SU-DHL-6 (cell line): ENCODE measurements at regions not wholly inside any gene's neighbourhood (a gene's known extent, or its start where the extent isn't known, plus 50 kb on each side); places are given as distances from the start of the nearest gene placed in this dataset.

Experiments
- H2AFZ ChIP-seq: fragments of 200-600 bp; sonication (generic); 2 replicates; pipeline ENCODE4 v1.6.1; 2014; ENCODE audit warnings: low read depth, mild to moderate bottlenecking, moderate library complexity, mixed read lengths, antibody characterized with exemption, low read length; ENCODE audit not compliant: severe bottlenecking
- H3F3A ChIP-seq: fragments of 200-600 bp; shearing (Covaris generic); 2 replicates; pipeline ENCODE4 v1.6.0; 2016; ENCODE audit warnings: antibody characterized with exemption, mild to moderate bottlenecking; ENCODE audit not compliant: insufficient read depth
- H3K27ac ChIP-seq: fragments of 200-600 bp; sonication (generic); 2 replicates; pipeline ENCODE4 v1.5.1; 2016; ENCODE audit warnings: low read depth, mild to moderate bottlenecking, low read length, moderate library complexity, mixed read lengths
- H3K27me3 ChIP-seq: fragments of 200-600 bp; sonication (generic), shearing (Covaris generic); 2 replicates; pipeline ENCODE4 v1.6.0; 2014; ENCODE audit warnings: mild to moderate bottlenecking, low read length
- H3K36me3 ChIP-seq: fragments of 200-600 bp; sonication (generic); 2 replicates; pipeline ENCODE4 v1.6.1; 2014; ENCODE audit warnings: mild to moderate bottlenecking, low read length, mixed read lengths
- H3K4me2 ChIP-seq: fragments of 300-600, 200-600 bp; shearing (Covaris generic), sonication (generic); 2 replicates; pipeline ENCODE4 v1.6.0; 2014; ENCODE audit warnings: low read length, low read depth, mild to moderate bottlenecking; ENCODE audit not compliant: poor library complexity, severe bottlenecking
- H3K4me3 ChIP-seq: fragments of 200-600 bp; sonication (generic); 2 replicates; pipeline ENCODE4 v1.5.1; 2014; ENCODE audit warnings: antibody characterized with exemption, low read length, mild to moderate bottlenecking, mixed read lengths; ENCODE audit not compliant: insufficient read depth, poor library complexity, severe bottlenecking
- H3K79me2 ChIP-seq: fragments of 200-600 bp; sonication (generic); 2 replicates; pipeline ENCODE4 v1.6.1; 2014; ENCODE audit warnings: mild to moderate bottlenecking, low read length, moderate library complexity; ENCODE audit not compliant: insufficient read depth
- H3K9ac ChIP-seq: fragments of 200-600 bp; sonication (generic); 2 replicates; pipeline ENCODE4 v1.7.0; 2014; ENCODE audit warnings: mild to moderate bottlenecking, low read length
- H3K9me2 ChIP-seq: fragments of 200-600 bp; sonication (generic); replicated peaks from 2 replicates; pipeline ENCODE4 v1.6.1; 2014; ENCODE audit warnings: low read length; ENCODE audit not compliant: insufficient read depth
- H3K9me3 ChIP-seq: fragments of 200-600 bp; sonication (generic); 2 replicates; pipeline ENCODE4 v1.6.1; 2014; ENCODE audit warnings: low read length, mixed read lengths; ENCODE audit not compliant: insufficient read depth
- H4K20me1 ChIP-seq: fragments of 200-600 bp; sonication (generic); 2 replicates; pipeline ENCODE4 v1.6.1; 2014; ENCODE audit warnings: low read depth, mild to moderate bottlenecking, antibody characterized with exemption, low read length, moderate library complexity, mixed read lengths
- EZH2phosphoT487 ChIP-seq: fragments of 200-600 bp; sonication (generic), shearing (Covaris generic); conservative IDR thresholded peaks from 2 replicates; pipeline ENCODE4 v1.6.1; 2018; ENCODE audit warnings: mild to moderate bottlenecking, antibody characterized with exemption, low read length, moderate library complexity, mixed read lengths
- TF ChIP-seq, protein P1 (sequence below): fragments of 200-600 bp; sonication (generic); IDR thresholded peaks from one replicate; pipeline ENCODE4 v1.5.1; 2017; ENCODE audit warnings: antibody characterized with exemption, mild to moderate bottlenecking, low read length, moderate library complexity; ENCODE audit not compliant: insufficient read depth, poor library complexity, severe bottlenecking

DNA sequence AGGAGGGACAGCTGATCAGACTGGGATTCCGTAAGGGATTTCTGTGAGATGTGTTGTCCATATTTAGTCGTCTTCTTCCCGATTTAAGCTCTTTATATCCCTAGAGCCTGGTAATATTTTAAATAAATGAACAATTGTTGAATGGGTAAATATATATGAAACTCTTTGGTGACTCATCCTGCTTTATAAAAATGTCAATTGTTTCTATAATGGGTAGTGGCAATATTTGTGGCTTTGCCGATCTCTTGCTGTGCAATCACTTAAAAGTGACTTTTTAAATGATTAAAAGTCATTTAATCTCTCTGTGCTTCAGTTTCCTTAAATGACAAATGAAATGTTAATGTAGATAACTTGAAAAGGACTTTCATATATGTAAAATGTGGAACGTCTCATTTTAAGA, 339.2 kb downstream of the RNF144A start:
- no peak overlapping the region for H3K27ac ChIP-seq
- H4K20me1 ChIP-seq: no peaks in the 10 kb centered on the region
- no peak overlapping the region for H3K9ac ChIP-seq
- no peak overlapping the region for H2AFZ ChIP-seq
- no peaks in the 10 kb centered on the region for H3F3A ChIP-seq
- no peaks in the 10 kb centered on the region for H3K9me2 ChIP-seq
- no peaks in the 10 kb centered on the region for H3K9me3 ChIP-seq
- H3K4me3 ChIP-seq: no peak overlapping the region
- H3K79me2 ChIP-seq: no peaks in the 10 kb centered on the region
- no peaks in the 10 kb centered on the region for H3K36me3 ChIP-seq
- TF ChIP-seq, protein P1, sequence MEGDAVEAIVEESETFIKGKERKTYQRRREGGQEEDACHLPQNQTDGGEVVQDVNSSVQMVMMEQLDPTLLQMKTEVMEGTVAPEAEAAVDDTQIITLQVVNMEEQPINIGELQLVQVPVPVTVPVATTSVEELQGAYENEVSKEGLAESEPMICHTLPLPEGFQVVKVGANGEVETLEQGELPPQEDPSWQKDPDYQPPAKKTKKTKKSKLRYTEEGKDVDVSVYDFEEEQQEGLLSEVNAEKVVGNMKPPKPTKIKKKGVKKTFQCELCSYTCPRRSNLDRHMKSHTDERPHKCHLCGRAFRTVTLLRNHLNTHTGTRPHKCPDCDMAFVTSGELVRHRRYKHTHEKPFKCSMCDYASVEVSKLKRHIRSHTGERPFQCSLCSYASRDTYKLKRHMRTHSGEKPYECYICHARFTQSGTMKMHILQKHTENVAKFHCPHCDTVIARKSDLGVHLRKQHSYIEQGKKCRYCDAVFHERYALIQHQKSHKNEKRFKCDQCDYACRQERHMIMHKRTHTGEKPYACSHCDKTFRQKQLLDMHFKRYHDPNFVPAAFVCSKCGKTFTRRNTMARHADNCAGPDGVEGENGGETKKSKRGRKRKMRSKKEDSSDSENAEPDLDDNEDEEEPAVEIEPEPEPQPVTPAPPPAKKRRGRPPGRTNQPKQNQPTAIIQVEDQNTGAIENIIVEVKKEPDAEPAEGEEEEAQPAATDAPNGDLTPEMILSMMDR: no peak
- no peak for TF ChIP-seq EZH2phosphoT487
- no peaks in the 10 kb centered on the region for H3K27me3 ChIP-seq
- no peak overlapping the region for H3K4me2 ChIP-seq

- no peak overlapping the region for H3K27ac ChIP-seq
- H3K9ac ChIP-seq: no peak overlapping the region
- H3K4me2 ChIP-seq: no peak overlapping the region
- H3K36me3 ChIP-seq: no peaks in the 10 kb centered on the region
- H3K4me3 ChIP-seq: no peak overlapping the region
- no peak for TF ChIP-seq EZH2phosphoT487
- TF ChIP-seq, protein P1: no peak
- no peaks in the 10 kb centered on the region for H3K9me3 ChIP-seq
- no peaks in the 10 kb centered on the region for H3F3A ChIP-seq
- H2AFZ ChIP-seq: no peak overlapping the region
- H3K27me3 ChIP-seq: no peaks in the 10 kb centered on the region
- H3K79me2 ChIP-seq: no peaks in the 10 kb centered on the region
- H4K20me1 ChIP-seq: no peaks in the 10 kb centered on the region
- no peaks in the 10 kb centered on the region for H3K9me2 ChIP-seq
Measured at GRCh38 chr2:7262727-7263126, 345.5 kb downstream of the RNF144A start.

- Histone ChIP-seq H3K79me2 (no peaks in the 10 kb centered on the region), H3K9me3 (no peaks in the 10 kb centered on the region), H4K20me1 (no peaks in the 10 kb centered on the region), H3F3A (no peaks in the 10 kb centered on the region), H3K9ac (no peak overlapping the region), H2AFZ (no peak overlapping the region), H3K4me2 (no peak overlapping the region), H3K9me2 (no peaks in the 10 kb centered on the region), H3K4me3 (no peak overlapping the region), H3K36me3 (no peaks in the 10 kb centered on the region), H3K27me3 (no peaks in the 10 kb centered on the region), H3K27ac (no peak overlapping the region)
- TF ChIP-seq EZH2phosphoT487: no peak
- TF ChIP-seq, protein P1: no peak
Measured at GRCh38 chr2:7264791-7265190, 347.6 kb downstream of the RNF144A start.

GRCh38 chr2:7265286-7265685, 348.1 kb downstream of the RNF144A start:
- TF ChIP-seq, protein P1: no peak
- TF ChIP-seq EZH2phosphoT487: no peak
- Histone ChIP-seq H3K9me3 (no peaks in the 10 kb centered on the region), H3K27ac (no peak overlapping the region), H3K27me3 (no peaks in the 10 kb centered on the region), H3K36me3 (no peaks in the 10 kb centered on the region), H3K4me2 (no peak overlapping the region), H3K9ac (no peak overlapping the region), H3K4me3 (no peak overlapping the region), H2AFZ (no peak overlapping the region), H3K79me2 (no peaks in the 10 kb centered on the region), H4K20me1 (no peaks in the 10 kb centered on the region), H3K9me2 (no peaks in the 10 kb centered on the region), H3F3A (no peaks in the 10 kb centered on the region)
